ENCODE measurements at regions not wholly inside any gene's neighbourhood (a gene's known extent, or its start where the extent isn't known, plus 50 kb on each side); places are given as distances from the start of the nearest gene placed in this dataset.

GRCh38 chr15:96053031-96053780 lies 277.3 kb upstream of the NR2F2 start (continued):
- no peak for TF ChIP-seq CTCF (IDR thresholded peaks at IDR 0.05; ENCODE audit: control extremely low read depth in 1 of 3, insufficient read depth in 1 of 3, low read depth in 1 of 3, low read length in 3 of 3)
- peak; percentile 48 for TF ChIP-seq KDM4A (IDR thresholded peaks at IDR 0.05; ENCODE audit: low read depth, low read length, severe bottlenecking)
- peak; percentile 23 for TF ChIP-seq EZH2 (IDR thresholded peaks at IDR 0.05; ENCODE audit: low read depth, low read length, severe bottlenecking)
- TF ChIP-seq CHD2 (IDR thresholded peaks at IDR 0.05; ENCODE audit: low read length): 0 out of 2 replicates have a peak, but pooled peaks have one; percentile 44
- no peak for TF ChIP-seq CEBPB (IDR thresholded peaks at IDR 0.05; ENCODE audit: low read depth, low read length)
- TF ChIP-seq JUND (IDR thresholded peaks at IDR 0.05; ENCODE audit: low read length): no peak
- TF ChIP-seq BACH1 (IDR thresholded peaks at IDR 0.05; ENCODE audit: low read length): no peak

Data from H1 (cell line).